HG03571 (cell line): ENCODE measurements at regions not wholly inside any gene's neighbourhood (a gene's known extent, or its start where the extent isn't known, plus 50 kb on each side); places are given as distances from the start of the nearest gene placed in this dataset.

Experiments used
- ATAC-seq: cut with Tn5 transposase; IDR thresholded peaks from one replicate; pipeline ENCODE4 v1.9.1; 2021; ENCODE audit not compliant: unreplicated experiment

DNA sequence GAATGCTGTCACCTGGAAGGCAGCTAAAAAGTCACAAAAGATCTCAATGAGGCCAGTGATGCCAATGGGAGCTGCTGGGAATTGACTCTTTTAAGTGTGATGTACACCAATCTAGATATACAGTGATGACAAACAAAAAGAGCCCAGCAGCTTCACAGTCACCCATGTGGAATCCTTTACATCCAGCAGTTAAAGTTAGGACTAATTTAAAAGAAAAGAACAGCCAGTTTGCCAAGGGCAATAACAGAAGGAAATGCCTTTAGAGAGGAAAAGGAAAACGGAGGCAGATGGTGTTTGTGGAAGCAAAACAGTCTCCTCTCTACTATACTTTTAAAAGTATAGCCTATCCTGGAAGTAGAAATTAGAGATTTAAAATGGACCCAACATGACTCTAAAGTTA is 873.5 kb downstream of the EPHA7 start:
- no peak for ATAC-seq

DNA sequence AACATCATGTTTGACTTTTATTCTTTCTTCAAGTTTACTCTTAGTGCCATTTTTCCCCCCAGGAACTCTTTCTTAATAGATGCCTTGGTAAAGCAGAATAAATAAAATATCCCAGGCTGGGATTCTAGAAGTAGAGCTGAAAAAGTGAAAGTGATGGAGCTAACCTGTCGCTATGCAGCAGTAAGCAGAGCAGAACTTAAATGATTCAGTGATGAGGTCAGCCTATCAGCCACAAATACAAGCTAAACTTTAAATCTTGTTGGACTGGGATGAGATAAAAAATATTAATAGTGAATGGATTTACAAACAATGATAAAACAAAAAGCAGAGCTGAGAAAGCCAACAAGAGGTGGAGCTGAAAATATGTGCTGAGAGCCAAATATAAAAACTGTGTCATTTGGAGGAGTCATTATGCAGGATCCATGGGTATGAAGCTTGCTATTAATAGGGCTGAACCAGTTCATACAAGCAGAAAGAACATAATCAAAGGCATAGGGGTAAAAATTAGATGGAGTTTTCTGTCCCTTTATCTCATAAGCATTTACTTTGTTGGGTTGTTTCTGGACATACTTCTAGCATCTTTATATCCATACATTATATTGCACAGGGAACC is 877.8 kb downstream of the EPHA7 start:
- no peak for ATAC-seq

DNA sequence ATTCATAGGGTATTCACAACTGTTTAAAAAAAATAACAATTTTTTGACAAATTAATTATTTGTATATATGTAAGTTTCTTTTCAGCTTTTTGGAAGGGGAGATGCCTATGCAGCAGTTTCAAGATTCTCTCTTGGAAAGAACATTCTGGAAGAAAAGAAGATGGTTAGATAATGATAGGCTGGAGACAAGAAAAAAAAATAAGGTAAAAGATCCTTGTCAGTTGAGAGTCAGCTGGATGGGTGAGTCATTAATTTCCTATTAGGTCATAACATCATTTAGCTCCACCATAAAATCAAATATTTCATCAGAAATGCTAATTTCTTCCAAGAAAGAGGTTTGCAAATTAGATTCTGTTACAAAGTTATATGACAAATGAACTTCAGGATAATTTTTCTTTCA is 880.4 kb downstream of the EPHA7 start:
- no peak for ATAC-seq

DNA sequence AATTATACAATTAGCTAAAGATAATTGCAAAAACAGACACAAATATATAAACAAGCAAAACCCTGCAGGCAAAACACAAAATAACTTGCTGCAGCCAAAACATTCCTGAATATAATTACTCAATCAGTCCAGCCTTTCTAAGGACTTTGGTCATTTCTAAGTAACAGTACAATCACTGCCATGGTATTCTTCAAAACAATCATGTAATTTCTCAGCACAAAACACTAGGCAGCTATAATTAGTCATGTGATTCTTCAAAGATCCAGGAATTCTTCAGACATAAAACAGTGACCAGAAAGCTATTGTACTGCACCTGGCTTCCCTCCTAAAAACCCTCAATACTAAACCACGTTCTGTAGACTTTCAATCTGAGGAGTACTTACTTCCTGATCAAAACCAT is 881.1 kb downstream of the EPHA7 start:
- no peak for ATAC-seq

DNA sequence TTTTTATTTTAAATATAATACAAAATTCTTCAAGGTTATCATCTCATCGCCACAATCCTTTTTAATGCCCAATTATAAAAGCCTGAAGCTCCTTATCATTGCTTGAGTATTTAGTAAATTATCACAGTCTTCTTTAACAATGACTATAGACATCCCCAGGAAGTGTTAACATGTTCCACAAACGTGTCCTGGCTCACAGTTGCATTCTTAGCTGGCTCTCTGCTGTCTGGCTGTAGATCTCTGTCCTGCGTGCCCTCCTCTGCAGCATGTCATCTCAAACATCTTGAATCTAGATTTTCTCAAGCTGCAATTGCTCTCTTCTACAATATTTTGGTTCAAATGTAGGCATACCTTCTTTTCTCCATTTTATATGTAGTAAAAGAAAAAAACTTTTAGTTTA is 885.2 kb downstream of the EPHA7 start:
- no peak for ATAC-seq

DNA sequence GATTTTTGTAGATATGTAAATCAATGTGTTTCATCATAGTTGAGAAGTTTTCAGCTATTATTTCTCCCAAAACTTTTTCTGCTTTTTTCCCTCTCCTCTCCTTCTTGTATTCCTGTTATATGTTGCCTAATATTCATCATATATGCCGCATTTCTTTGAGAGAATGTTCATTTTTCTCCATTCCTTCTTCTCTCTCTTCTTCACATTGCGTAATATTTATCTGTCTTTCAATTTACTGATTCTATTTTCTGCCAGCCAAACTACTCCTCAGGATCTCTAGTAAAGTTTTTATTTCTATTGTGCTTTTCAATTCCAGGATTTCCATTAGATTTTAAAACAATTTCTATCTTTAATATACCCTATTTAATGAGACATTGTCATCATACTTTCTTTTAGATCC is 896.8 kb downstream of the EPHA7 start:
- ATAC-seq = no peak

DNA sequence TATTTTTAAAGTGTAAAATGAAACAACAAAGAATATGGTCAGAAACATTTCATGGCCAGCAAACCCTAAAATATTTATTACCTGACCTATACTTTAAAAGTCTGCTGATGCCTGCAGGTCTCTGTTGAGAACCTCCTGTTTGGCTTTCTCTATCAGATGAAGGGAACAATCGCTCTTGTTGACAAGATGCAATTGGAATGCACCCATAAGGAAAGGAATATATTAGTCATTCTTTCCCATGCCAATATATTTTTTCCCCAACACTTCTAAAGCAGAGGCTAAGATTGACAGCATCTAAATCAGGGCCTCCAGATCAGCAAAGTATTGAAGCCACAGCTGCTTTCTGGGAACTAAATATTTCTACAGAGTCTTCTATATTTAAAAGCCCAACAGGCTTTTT is 897.8 kb downstream of the EPHA7 start:
- no peak for ATAC-seq

DNA sequence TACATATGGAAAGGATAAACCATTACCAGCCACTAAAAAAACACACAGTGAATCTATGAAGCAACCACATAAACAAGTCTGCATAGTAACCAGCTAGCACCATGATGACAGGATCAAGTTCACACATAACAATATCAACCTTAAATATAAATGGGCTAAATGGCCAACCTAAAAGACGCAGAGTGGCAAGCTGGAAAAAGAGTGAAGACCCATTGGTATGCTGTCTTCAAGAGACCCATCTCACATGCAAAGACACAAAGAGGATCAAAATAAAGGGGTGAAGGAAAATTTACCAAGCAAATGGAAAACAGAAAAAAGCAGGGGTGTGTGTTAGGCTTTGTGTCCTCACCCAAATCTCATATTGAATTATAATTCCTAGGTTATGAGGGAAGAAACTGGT is 909.2 kb downstream of the EPHA7 start:
- no peak for ATAC-seq

DNA sequence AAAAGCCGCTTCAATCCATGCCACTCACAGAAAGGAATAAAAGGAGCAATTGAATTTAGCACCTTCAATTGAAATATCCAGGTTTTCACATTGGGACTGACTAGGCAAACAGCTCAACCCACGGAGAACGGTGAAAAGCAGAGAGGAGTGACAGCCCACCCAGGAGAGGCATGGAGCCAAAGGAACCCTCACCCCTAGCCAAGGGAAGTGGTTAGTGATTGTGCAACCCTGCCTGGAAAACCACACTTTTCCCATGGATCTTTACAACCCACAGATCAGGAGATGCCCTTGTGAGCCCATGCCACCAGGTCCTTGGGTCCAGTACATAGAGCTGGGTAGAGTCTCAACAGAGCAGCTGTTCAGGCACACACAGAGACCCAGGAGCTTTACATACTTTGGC is 911.8 kb downstream of the EPHA7 start:
- ATAC-seq = no peak

DNA sequence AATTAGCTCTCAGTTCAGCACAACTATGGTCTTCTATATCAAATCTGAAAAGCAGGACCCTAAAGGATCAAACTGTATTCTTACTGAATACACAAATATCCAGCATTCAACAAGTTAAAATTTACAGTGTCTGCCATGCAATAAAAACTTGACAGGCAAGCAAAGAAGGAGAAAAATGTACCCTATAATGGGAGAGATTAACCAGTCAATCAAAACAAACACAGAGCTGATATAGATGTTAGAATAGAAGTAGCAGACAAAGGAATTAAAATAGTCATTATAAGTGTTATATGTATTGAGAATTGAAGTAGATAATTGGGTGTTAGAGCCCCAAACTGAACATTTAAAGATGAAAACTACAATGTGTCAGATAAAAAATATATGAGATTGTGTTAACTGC is 914.9 kb downstream of the EPHA7 start:
- no peak for ATAC-seq

DNA sequence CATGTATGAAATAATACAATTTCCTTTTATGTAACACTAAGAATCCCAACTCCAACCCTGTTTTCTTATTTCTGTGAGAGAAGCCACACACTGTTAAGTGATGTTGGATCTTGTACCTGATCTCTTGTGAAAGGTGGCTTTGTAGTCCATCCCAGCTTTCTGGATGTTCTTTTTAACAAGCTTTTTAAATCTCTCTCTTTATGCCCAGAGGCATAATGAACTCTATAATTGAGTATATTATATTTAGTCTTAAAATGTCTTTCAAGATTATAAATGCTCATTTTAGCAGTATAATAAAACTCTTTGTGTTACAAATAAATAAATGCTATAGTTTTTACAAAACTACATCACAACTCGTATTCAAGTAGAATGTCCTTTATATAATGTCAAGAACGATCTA is 922.1 kb downstream of the EPHA7 start:
- no peak for ATAC-seq

DNA sequence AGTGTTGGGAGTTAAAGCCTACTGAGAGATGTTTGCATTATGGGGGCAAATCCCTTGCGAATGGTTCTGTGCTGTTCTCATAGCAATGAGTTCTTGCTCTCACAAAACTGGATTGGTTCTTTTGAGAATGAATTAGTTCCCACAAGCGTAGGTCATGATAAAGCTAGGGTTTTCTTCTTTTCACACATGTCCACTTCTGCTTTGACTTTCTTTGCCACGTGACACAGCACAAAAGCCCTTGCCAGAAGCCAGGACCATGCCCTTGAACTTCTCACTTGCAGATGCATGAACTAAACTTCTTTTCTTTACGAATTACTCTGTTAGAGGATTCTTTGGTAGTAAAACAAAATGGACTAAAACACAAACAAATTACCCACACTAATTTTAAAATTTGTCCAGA is 922.8 kb downstream of the EPHA7 start:
- no peak for ATAC-seq

DNA sequence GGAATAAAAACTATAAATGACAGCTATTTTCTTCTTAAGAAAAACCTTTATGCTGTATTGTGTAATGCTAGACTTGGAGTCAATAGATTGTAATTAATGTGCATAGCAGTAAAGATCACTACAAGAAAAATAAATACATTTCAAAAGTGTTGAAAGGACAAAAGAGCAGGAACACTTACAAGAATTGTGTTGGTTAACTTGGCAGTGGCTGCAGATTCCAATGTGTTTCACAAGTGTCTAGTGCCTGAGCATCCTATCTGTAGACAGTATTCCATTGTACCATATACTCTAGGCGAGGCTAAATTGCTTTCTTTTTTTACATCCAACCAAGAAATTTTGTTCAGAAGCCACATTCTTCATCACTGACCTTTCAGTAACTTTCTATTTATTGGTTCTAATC is 924.1 kb downstream of the EPHA7 start:
- no peak for ATAC-seq

DNA sequence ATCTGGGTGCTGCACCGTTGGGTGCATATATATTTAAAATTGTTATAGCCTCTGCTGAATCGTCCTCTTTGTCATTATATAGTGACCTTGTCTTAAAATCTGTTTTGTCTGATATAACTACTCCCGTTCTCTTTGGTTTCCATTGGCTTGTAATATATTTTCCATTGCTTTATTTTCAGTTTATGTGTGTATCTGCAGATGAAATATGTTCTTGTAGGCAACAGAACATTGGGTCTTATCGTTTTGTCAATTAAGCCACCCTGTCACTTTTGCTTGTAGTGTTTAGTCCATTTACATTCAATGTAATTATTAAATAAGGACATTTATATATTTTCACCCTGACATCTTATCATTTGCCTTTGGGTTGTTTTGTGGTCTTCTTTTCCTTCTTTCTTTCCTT is 933.9 kb downstream of the EPHA7 start:
- no peak for ATAC-seq

DNA sequence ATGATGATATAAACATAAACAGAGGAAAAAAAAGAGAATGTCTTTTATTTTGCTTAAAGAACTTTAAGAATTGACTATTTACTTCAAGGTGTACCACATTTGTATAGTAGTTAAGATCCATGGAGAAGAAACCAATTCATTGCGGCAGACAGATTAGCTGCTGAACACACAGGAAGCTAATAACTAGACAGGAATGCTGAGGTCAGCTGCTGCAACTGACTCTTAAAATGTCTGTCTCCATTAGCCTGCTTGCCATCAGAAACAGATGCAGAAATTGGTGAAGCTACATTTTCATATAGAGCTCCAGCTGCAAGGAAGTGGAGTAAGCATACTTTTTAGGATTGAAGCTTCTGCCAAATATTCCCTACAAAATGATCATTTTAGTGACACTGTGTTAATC is 939.5 kb downstream of the EPHA7 start:
- ATAC-seq = no peak

DNA sequence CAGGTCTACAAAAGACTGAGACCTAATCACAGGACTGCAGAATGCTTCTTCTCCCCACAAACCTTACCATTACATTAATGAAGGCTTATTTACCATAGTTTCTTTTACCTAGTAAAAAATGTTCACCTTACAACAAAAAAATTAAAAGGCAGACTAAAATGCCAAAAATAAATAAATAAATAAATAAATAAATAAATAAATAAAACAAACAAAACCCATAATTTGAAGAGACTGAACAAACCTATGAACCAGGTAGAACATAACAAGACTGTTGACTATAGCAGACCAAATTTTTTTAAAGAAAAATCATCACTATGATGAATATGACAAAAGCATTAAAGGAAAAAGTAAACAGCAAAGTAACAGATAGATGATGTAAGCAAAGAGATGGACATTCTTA is 946.3 kb downstream of the EPHA7 start:
- no peak for ATAC-seq

DNA sequence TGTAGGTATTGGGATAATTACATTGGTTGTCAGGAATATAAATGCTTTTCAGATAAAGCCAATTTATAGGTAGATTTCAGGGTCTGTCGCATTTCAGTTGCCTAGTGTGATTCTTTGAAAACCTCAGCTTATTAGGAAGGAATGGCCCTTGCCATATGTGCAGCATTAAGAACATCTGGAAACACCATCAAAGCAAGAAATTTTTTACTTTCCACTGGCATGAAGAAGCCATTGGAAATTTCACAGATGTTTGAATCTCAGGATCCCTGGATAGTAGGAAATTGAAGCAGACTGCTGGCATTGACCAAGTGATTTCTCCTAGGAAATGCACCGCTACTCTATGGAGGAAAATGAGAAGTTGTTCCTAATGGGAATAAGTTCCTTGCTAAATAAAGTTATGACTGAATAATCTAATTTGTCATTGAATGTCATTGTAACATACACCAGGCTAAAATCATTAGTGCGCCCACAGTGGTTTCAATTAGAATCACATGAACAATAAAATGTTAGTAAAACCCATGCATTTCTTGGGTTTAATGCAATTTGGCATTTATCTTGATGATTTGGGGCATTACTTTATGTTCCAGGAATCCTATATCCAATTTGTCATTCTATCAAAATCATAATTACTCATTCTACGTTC is 950.1 kb downstream of the EPHA7 start:
- ATAC-seq = no peak

DNA sequence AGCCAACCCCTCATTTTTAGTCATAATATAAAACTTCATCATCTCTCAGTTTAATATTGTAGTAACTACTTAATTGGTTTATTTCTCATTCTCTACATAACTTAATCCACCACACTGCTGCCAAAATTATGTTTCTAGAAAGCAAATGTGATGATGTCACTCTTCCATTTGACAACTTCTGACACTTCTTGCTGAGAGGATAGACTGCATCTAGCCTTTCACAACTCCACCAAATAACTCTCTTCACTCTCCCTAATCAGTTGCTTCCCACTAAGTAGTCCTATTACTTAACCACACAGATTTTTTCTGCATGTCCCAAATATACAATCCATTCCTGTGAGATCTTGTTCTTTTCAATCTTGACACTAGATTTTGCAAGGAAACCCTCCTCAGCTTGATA is 951.3 kb downstream of the EPHA7 start:
- ATAC-seq = no peak

DNA sequence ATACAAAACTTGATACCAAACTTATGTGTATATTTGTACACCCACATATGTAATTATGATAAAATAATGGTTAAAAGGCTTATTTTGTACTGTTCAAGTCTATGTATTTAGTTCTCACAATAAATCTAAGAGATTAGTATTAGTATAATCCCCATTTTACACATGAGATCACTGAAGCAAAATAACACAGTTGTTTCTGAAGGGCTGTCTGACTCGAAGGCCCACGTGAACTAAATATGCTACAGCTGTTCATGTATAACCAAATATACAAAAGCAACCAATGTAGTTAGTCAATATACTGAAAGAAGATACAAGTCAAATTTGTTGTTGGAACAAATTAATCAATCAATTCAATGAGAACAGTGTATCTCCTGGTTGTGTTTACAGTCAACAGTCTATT is 959.2 kb downstream of the EPHA7 start:
- ATAC-seq = no peak

DNA sequence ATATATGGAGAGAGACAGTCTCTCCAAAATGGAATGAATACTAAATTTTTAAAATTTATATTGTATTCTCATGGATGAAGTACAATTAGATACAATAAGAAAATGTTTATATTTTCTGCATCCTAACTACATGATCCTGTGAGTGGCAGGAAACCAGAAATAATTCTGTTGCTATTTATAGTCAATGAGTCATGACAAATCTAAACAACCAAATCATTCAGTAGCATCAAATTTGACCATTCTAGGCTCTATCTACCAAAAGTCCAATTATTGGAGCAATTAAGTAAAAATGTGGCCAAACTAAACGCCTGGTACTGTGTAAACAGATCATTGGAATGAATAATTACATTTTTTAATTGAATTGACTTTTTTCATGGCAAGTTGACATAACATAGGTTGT is 959.8 kb downstream of the EPHA7 start:
- ATAC-seq = no peak

DNA sequence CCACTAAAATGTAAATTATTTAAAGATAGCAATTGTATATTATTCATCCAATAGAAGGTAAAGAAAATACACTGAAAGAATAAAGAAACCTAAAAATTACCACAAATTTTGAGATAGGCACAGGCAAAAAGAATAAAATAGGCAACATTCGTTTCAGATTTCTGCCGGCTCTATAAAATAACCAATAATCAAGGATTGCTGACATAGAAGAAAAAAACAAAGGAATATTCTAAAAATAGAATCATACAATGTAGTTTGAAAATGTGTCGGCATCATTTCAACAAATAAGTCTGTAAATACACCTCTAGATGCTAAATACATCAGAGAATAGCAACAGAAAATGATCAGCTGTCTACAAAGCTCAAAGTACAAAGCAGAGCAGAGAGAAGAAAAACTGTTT is 973.3 kb downstream of the EPHA7 start:
- no peak for ATAC-seq

DNA sequence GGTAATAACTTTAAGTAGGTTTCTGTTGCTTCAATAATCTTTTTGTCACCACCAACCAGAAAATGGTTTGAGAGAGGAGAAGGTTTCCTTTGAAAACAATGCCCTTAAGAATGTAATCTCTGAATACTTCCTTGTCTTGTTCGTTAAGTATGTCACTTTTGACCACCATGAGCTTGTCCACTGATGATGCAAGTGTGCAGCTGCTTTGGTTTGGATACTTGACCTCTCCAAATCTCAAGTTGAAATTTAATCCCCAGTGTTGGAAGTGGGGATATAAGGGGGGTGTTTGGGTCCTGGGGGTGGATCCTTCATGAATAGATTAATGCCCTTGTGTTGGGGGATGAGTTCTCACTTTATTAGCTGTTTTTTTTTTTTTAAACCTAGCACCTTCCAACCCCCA is 985.4 kb downstream of the EPHA7 start:
- no peak for ATAC-seq

DNA sequence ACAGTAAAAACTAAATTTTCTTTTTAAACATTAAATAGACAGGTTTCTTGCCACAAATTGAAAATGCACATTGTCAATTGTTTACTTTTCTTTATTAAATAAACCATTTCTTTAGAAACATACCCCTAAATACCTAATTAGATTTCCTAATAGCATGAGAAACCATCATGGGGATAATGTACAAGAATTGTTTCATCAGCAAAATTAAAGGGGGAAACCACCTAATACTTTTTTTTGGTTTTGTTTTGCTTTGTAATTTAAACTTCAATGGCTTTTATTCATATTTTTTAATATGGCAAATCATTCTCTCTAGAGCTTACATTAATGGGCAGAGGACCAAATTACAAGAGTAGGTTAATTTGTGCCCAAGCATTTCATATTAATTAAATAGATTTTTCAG is 987.9 kb downstream of the EPHA7 start:
- ATAC-seq = no peak
